ENCODE measurements at regions not wholly inside any gene's neighbourhood (a gene's known extent, or its start where the extent isn't known, plus 50 kb on each side); places are given as distances from the start of the nearest gene placed in this dataset.

GRCh38 chr4:161203865-161204264 lies 959.9 kb downstream of the FSTL5 start:
- H3K4me3 ChIP-seq (ENCODE audit: low read depth, low read length), result no peak overlapping the region
- no peak for DNase-seq (ENCODE audit: low read depth)
- TF ChIP-seq CTCF (IDR thresholded peaks at IDR 0.05; ENCODE audit: insufficient read depth, low read depth, low read length), result no peak

DNA sequence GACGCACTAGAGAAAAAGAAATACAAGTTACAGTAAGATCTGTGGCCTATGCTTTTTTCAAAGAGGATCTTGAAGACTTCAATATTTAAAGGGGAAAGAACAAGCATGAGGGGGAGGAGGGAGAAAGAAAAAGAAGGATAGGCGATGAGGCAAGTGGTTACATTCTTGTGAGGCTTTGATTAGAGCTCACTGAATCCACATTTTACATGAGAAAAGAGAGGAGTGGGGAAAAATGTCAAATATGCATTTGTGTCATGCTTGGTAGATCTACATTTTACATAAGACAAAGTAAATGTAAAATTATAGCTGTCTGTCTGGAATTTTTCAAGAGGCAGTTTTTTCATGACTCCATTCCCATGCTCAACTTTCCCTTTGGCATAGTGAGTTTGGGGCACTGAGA lies 965.9 kb downstream of the FSTL5 start:
- TF ChIP-seq CTCF (IDR thresholded peaks at IDR 0.05; ENCODE audit: insufficient read depth, low read depth, low read length), result no peak
- no peak overlapping the region for H3K4me3 ChIP-seq (ENCODE audit: low read depth, low read length)
- DNase-seq (ENCODE audit: low read depth), result no peak

DNA sequence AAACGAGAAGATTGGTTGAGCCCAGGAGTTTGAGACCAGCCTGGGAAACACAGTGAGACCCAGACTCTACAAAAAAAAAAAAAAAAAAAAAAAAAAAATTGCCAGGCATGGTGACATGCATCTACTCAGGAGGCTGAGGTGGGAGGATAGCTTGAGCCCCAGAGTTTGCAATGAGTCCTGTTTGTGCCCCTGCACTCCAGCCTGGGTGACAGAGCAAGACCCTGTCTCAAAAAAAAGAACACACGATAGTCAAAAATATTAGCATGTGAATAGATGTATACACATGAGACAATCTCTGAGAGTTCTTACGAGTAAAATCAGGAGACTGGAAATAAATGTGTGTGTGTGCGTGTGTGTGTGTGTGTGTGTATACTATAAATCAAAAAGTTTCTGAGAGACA lies 966.3 kb downstream of the FSTL5 start:
- H3K4me3 ChIP-seq (ENCODE audit: low read depth, low read length), result no peak overlapping the region
- DNase-seq (ENCODE audit: low read depth), result no peak
- no peak for TF ChIP-seq CTCF (IDR thresholded peaks at IDR 0.05; ENCODE audit: insufficient read depth, low read depth, low read length)

GRCh38 chr4:161189286-161190134 lies 974.3 kb downstream of the FSTL5 start:
- H3K4me3 ChIP-seq (ENCODE audit: low read depth, low read length), result no peak overlapping the region
- TF ChIP-seq CTCF (IDR thresholded peaks at IDR 0.05; ENCODE audit: insufficient read depth, low read depth, low read length), result no peak
- no peak for DNase-seq (ENCODE audit: low read depth)

DNA sequence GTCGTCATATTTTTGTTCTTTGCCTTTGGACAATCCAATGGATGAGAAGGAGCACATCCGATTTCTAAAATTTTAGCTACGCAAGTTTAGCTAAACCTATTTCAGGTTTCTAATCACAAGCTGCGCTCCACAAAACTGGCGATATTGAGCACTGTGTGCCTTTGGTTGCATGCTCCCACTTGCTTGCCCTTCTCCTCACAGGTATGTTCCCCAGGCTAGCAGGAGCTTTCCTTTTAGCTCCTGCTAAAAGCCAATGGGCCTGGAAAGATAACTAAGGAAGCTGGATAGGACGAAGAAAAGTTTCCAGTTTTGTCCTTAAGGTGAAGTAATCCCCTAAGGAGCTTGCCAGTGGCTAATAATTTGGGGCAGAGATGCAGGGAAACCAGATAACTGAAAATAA lies 975.2 kb downstream of the FSTL5 start:
- DNase-seq (ENCODE audit: low read depth), result no peak
- no peak overlapping the region for H3K4me3 ChIP-seq (ENCODE audit: low read depth, low read length)
- TF ChIP-seq CTCF (IDR thresholded peaks at IDR 0.05; ENCODE audit: insufficient read depth, low read depth, low read length), result no peak

DNA sequence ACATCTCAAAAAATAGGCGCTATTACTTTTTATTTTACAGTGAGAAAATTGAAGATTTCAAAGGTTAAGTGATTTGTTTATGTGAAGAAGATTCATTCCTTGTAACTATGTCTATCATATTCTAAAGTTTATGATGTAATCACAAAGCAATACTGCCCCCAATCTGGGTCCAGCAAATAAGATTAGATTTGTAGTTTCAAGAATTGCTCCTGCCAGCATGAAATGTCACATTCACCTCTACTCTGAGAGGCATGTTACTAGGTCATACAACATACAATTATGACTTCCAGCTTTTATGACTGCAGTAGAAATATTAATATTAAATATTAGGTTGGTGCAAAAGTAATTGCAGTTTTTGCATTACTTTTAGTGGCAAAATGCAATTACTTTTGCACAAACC lies 976.2 kb downstream of the FSTL5 start:
- DNase-seq (ENCODE audit: low read depth), result no peak
- H3K4me3 ChIP-seq (ENCODE audit: low read depth, low read length), result no peak overlapping the region
- TF ChIP-seq CTCF (IDR thresholded peaks at IDR 0.05; ENCODE audit: insufficient read depth, low read depth, low read length), result no peak

GRCh38 chr4:161186750-161187149 lies 977.0 kb downstream of the FSTL5 start:
- H3K4me3 ChIP-seq (ENCODE audit: low read depth, low read length), result no peak overlapping the region
- DNase-seq (ENCODE audit: low read depth), result no peak
- no peak for TF ChIP-seq CTCF (IDR thresholded peaks at IDR 0.05; ENCODE audit: insufficient read depth, low read depth, low read length)

Measured in fibroblast of villous mesenchyme (primary cell).